HCT116 (cell line): ENCODE measurements at regions not wholly inside any gene's neighbourhood (a gene's known extent, or its start where the extent isn't known, plus 50 kb on each side); places are given as distances from the start of the nearest gene placed in this dataset.

Source experiments
- ATAC-seq: fragments of 200-7000 bp; cut with Tn5 transposase; 2 replicates; pipeline ENCODE4 v1.9.1; 2020; ENCODE audit warnings: mild to moderate bottlenecking, moderate library complexity
- BruUV-seq: library from RNA; stranded (reverse); fragments of 400-500 nt; replicated peaks from 2 replicates; lab custom pipeline; 2021; lab: Mats Ljungman, UMichigan
- CTCF ChIA-PET: fragments of 300-600 bp; sonication (Branson Sonifier 250); formaldehyde crosslinking; loops from one replicate; lab custom pipeline; 2021; ENCODE audit warnings: antibody characterized with exemption; lab: Charles Lee
- POLR2A ChIA-PET: fragments of 300-600, 350-600 bp; sonication (Branson Sonifier 250); formaldehyde crosslinking; loops from one replicate; lab custom pipeline; 2021; ENCODE audit warnings: antibody characterized with exemption; lab: Charles Lee
- RAD21 ChIA-PET, 2 experiments: fragments of 300-600 bp; sonication (Branson Sonifier 250); formaldehyde crosslinking; loops; one replicate each; lab custom pipeline; 2023; ENCODE audit warnings: low total read pairs in 2 of 2; ENCODE audit not compliant: uncharacterized antibody in 2 of 2, unreplicated experiment in 2 of 2, low non-redundant PET in 1 of 2; lab: Charles Lee
- DNase-seq: peaks from one replicate; pipeline ENCODE4 v3.0.0-alpha.2; 2010; ENCODE audit warnings: low read depth, low spot score
- H2AFZ ChIP-seq: fragments of 200-600 bp; shearing (Covaris generic), sonication (generic); 2 replicates; pipeline ENCODE4 v1.6.1; 2017; ENCODE audit warnings: low read depth, mixed run types, mixed read lengths, antibody characterized with exemption, low read length; ENCODE audit not compliant: poor library complexity, severe bottlenecking
- H3K27ac ChIP-seq: 2 replicates; pipeline ENCODE4 v1.5.1; 2012; ENCODE audit warnings: low read depth, low read length
- H3K27me3 ChIP-seq: fragments of 200-600 bp; sonication (generic); 2 replicates; pipeline ENCODE4 v1.6.1; 2016; ENCODE audit warnings: mixed run types, low read length, mixed read lengths; ENCODE audit not compliant: insufficient read depth
- H3K36me3 ChIP-seq, 2 experiments: fragments of 200-500 bp in 1 of 2; fragments of 200-600 bp in 1 of 2; sonication (Bioruptor generic) in 1 of 2; sonication (generic) in 1 of 2; 2 replicates each; pipeline versions ENCODE4 v1.5.1 to v1.6.1; 2014 to 2016; ENCODE audit warnings: low read length in 2 of 2, inconsistent platforms in 1 of 2, mixed read lengths in 1 of 2, mixed run types in 1 of 2; ENCODE audit not compliant: insufficient read depth in 2 of 2, control insufficient read depth in 1 of 2
- H3K4me1 ChIP-seq, 2 experiments: fragments of 200-600 bp in 1 of 2; sonication (generic) in 1 of 2; 2 replicates each; pipeline versions ENCODE4 v1.5.1 to v1.6.1; 2012 to 2017; ENCODE audit warnings: low read length in 2 of 2, inconsistent platforms in 1 of 2, mild to moderate bottlenecking in 1 of 2, mixed read lengths in 1 of 2, mixed run types in 1 of 2, moderate library complexity in 1 of 2; ENCODE audit not compliant: insufficient read depth in 2 of 2, control insufficient read depth in 1 of 2
- H3K4me2 ChIP-seq: fragments of 200-600 bp; sonication (generic); 2 replicates; pipeline ENCODE4 v1.6.1; 2017; ENCODE audit warnings: mixed run types, low read length, mixed read lengths
- H3K4me3 ChIP-seq, 2 experiments: fragments of 200-600 bp in 1 of 2; sonication (generic) in 1 of 2; replicated peaks in 1 of 2; 2 replicates each; pipeline ENCODE4 v1.5.1; 2011 to 2016; ENCODE audit warnings: low read length in 2 of 2, control low read depth in 1 of 2, low read depth in 1 of 2, mild to moderate bottlenecking in 1 of 2, mixed read lengths in 1 of 2, mixed run types in 1 of 2
- H3K79me2 ChIP-seq: fragments of 200-600 bp; sonication (generic); 2 replicates; pipeline ENCODE4 v1.6.1; 2017; ENCODE audit warnings: mild to moderate bottlenecking, mixed run types, low read length, moderate library complexity, mixed read lengths; ENCODE audit not compliant: insufficient read depth
- H3K9ac ChIP-seq: fragments of 200-600 bp; sonication (generic); 2 replicates; pipeline ENCODE4 v1.6.1; 2016; ENCODE audit warnings: low read length, mixed read lengths
- H3K9me2 ChIP-seq: fragments of 200-600 bp; sonication (generic), shearing (Covaris generic); 2 replicates; pipeline ENCODE4 v1.6.1; 2017; ENCODE audit warnings: mixed run types, mild to moderate bottlenecking, moderate library complexity; ENCODE audit not compliant: insufficient read depth
- H3K9me3 ChIP-seq, 2 experiments: fragments of 200-500 bp in 1 of 2; fragments of 200-600 bp in 1 of 2; sonication (Bioruptor generic) in 1 of 2; sonication (generic) in 1 of 2; 2 replicates each; pipeline ENCODE4 v1.6.1; 2014 to 2017; ENCODE audit warnings: low read length in 2 of 2, mixed read lengths in 2 of 2, inconsistent platforms in 1 of 2, low read depth in 1 of 2, mild to moderate bottlenecking in 1 of 2, mixed run types in 1 of 2, moderate library complexity in 1 of 2; ENCODE audit not compliant: control insufficient read depth in 1 of 2, insufficient read depth in 1 of 2
- H4K20me1 ChIP-seq: fragments of 200-600 bp; sonication (generic), shearing (Covaris generic); 2 replicates; pipeline ENCODE4 v1.6.1; 2017; ENCODE audit warnings: mixed run types, mild to moderate bottlenecking, moderate library complexity; ENCODE audit not compliant: insufficient read depth
- ATF3 ChIP-seq: IDR thresholded peaks from 2 replicates; pipeline ENCODE4 v1.6.1; 2012
- CBX3 ChIP-seq: IDR thresholded peaks from 2 replicates; pipeline ENCODE4 v1.6.1; 2012; ENCODE audit warnings: low read depth
- MAX ChIP-seq: IDR thresholded peaks from 2 replicates; pipeline ENCODE4 v1.6.1; 2012
- SIN3A ChIP-seq: IDR thresholded peaks from 2 replicates; pipeline ENCODE4 v1.6.1; 2012; ENCODE audit warnings: low read depth
- TCF7L2 ChIP-seq: IDR thresholded peaks from 2 replicates; pipeline ENCODE4 v1.7.0; 2011; ENCODE audit warnings: borderline replicate concordance, inconsistent platforms; ENCODE audit not compliant: insufficient read depth, insufficient read length; ENCODE audit errors: extremely low read depth
- YY1 ChIP-seq: IDR thresholded peaks from 2 replicates; pipeline ENCODE4 v1.6.1; 2011; ENCODE audit warnings: low read length, low read depth, moderate library complexity, mild to moderate bottlenecking; ENCODE audit not compliant: insufficient replicate concordance; ENCODE audit errors: extremely low read depth
- ZBTB33 ChIP-seq: IDR thresholded peaks from 2 replicates; pipeline ENCODE4 v1.6.1; 2011; ENCODE audit warnings: mild to moderate bottlenecking, low read length, moderate library complexity; ENCODE audit not compliant: insufficient replicate concordance; ENCODE audit errors: extremely low read depth
- intact Hi-C: fragments of 100-400 bp; cut with micrococcal nuclease; formaldehyde crosslinking; loops from 2 replicates; pipeline ENCODE4 v1.10.0; 2022

GRCh38 chr12:102316723-102317122 is 119.1 kb upstream of the PMCH start:
- ChIA-PET RAD21 (no interaction called here), CTCF (no interaction called here), POLR2A (no interaction called here)
- H3K4me2 ChIP-seq: no peak overlapping the region
- H3K4me1 ChIP-seq: no peaks in the 10 kb centered on the region
- H3K27me3 ChIP-seq: no peaks in the 10 kb centered on the region
- intact Hi-C loops: no loop called here
- H4K20me1 ChIP-seq: no peaks in the 10 kb centered on the region; the same call in 1 of the 2 replicates
- no peak overlapping the region for H3K4me3 ChIP-seq
- no peaks in the 10 kb centered on the region for H3K79me2 ChIP-seq
- DNase-seq (no peak), ATAC-seq (no peak)
- H3K9ac ChIP-seq: no peak overlapping the region
- no peaks in the 10 kb centered on the region for H3K36me3 ChIP-seq
- H3K9me3 ChIP-seq: no peaks in the 10 kb centered on the region
- H3K27ac ChIP-seq: no peak overlapping the region
- H3K9me2 ChIP-seq: no peaks in the 10 kb centered on the region
- no TSS peak for BruUV-seq
- no peak overlapping the region for H2AFZ ChIP-seq
- TF ChIP-seq ATF3 (no peak), ZBTB33 (no peak), YY1 (no peak), SIN3A (no peak), MAX (no peak), TCF7L2 (no peak), CBX3 (no peak)
